GM19328 (cell line): ENCODE measurements at regions not wholly inside any gene's neighbourhood (a gene's known extent, or its start where the extent isn't known, plus 50 kb on each side); places are given as distances from the start of the nearest gene placed in this dataset.
"Not testable (repeated sequence)": the region's sequence is repeated elsewhere in the genome, so short reads cannot be mapped to it uniquely, and the experiment has no call there.

Source experiments
- ATAC-seq: cut with Tn5 transposase; IDR thresholded peaks from one replicate; pipeline ENCODE4 v1.9.1; 2021; ENCODE audit warnings: mild to moderate bottlenecking, moderate library complexity; ENCODE audit not compliant: unreplicated experiment

- no peak for ATAC-seq
These were observed 307.3 kb upstream of the ERCC4 start for GRCh38 chr16:13612623-13613022.

- no peak for ATAC-seq
These were observed 306.8 kb upstream of the ERCC4 start for GRCh38 chr16:13613165-13613564.

- ATAC-seq, result no peak
These were observed 298.3 kb upstream of the ERCC4 start for GRCh38 chr16:13621639-13622038.

- ATAC-seq, result no peak
These were observed 291.8 kb upstream of the ERCC4 start for GRCh38 chr16:13628156-13628555.

GRCh38 chr16:13629704-13630103, 290.2 kb upstream of the ERCC4 start:
- ATAC-seq, result no peak

GRCh38 chr16:13630374-13630773, 289.6 kb upstream of the ERCC4 start:
- ATAC-seq, result no peak

GRCh38 chr16:13631213-13631767, 288.7 kb upstream of the ERCC4 start:
- no peak for ATAC-seq

- ATAC-seq, result no peak
These were observed 288.0 kb upstream of the ERCC4 start for GRCh38 chr16:13631916-13632315.

- ATAC-seq, result not testable (repeated sequence)
These were observed 287.4 kb upstream of the ERCC4 start for GRCh38 chr16:13632504-13632903.

GRCh38 chr16:13633391-13633861, 286.5 kb upstream of the ERCC4 start:
- ATAC-seq, result no peak

GRCh38 chr16:13634253-13634652, 285.7 kb upstream of the ERCC4 start:
- no peak for ATAC-seq

- no peak for ATAC-seq
These were observed 285.0 kb upstream of the ERCC4 start for GRCh38 chr16:13634959-13635358.

GRCh38 chr16:13638218-13638617, 281.7 kb upstream of the ERCC4 start:
- no peak for ATAC-seq

- no peak for ATAC-seq
These were observed 276.5 kb upstream of the ERCC4 start for GRCh38 chr16:13643412-13643811.

- no peak for ATAC-seq
These were observed 274.2 kb upstream of the ERCC4 start for GRCh38 chr16:13645601-13646245.

- no peak for ATAC-seq
These were observed 259.1 kb upstream of the ERCC4 start for GRCh38 chr16:13660807-13661206.

GRCh38 chr16:13665876-13666275, 254.1 kb upstream of the ERCC4 start:
- no peak for ATAC-seq

GRCh38 chr16:13672196-13672595, 247.8 kb upstream of the ERCC4 start:
- ATAC-seq, result no peak

- ATAC-seq, result no peak
These were observed 239.7 kb upstream of the ERCC4 start for GRCh38 chr16:13680021-13680889.

GRCh38 chr16:13684819-13685563, 235.0 kb upstream of the ERCC4 start:
- ATAC-seq, result no peak

GRCh38 chr16:13696017-13696416, 223.9 kb upstream of the ERCC4 start:
- ATAC-seq, result no peak
